GM11168 (cell line): ENCODE measurements at regions not wholly inside any gene's neighbourhood (a gene's known extent, or its start where the extent isn't known, plus 50 kb on each side); places are given as distances from the start of the nearest gene placed in this dataset.

Source experiments
- in situ Hi-C: fragments of 300-500 bp; cut with MboI; formaldehyde crosslinking; loops from one replicate; pipeline ENCODE4 v1.12.0; 2022; ENCODE audit warnings: low sequenced_read_pairs; ENCODE audit not compliant: unreplicated experiment

- in situ Hi-C loops = no loop called here
These were observed 259.5 kb upstream of the E2F7 start for GRCh38 chr12:77324763-77325468.

- in situ Hi-C loops = no loop called here
These were observed 259.0 kb upstream of the E2F7 start for GRCh38 chr12:77324416-77324762.

- in situ Hi-C loops = no loop called here
These were observed 258.5 kb upstream of the E2F7 start for GRCh38 chr12:77323788-77324415.

GRCh38 chr12:77319166-77319565 lies 253.8 kb upstream of the E2F7 start:
- in situ Hi-C loops = no loop called here

GRCh38 chr12:77315407-77315806 lies 250.0 kb upstream of the E2F7 start:
- in situ Hi-C loops = no loop called here

GRCh38 chr12:77314378-77315052 lies 249.1 kb upstream of the E2F7 start:
- in situ Hi-C loops = no loop called here

GRCh38 chr12:77308056-77308455 lies 242.7 kb upstream of the E2F7 start:
- in situ Hi-C loops = no loop called here

GRCh38 chr12:77300811-77301210 lies 235.4 kb upstream of the E2F7 start:
- in situ Hi-C loops = no loop called here

GRCh38 chr12:77299910-77300669 lies 234.7 kb upstream of the E2F7 start:
- in situ Hi-C loops = no loop called here

GRCh38 chr12:77299001-77299400 lies 233.6 kb upstream of the E2F7 start:
- in situ Hi-C loops = no loop called here

GRCh38 chr12:77294016-77294415 lies 228.6 kb upstream of the E2F7 start:
- in situ Hi-C loops = no loop called here

- in situ Hi-C loops = no loop called here
These were observed 209.6 kb upstream of the E2F7 start for GRCh38 chr12:77274926-77275325.

GRCh38 chr12:77273898-77274297 lies 208.5 kb upstream of the E2F7 start:
- in situ Hi-C loops = no loop called here

- in situ Hi-C loops = no loop called here
These were observed 191.6 kb upstream of the E2F7 start for GRCh38 chr12:77256956-77257355.

- in situ Hi-C loops = no loop called here
These were observed 188.0 kb upstream of the E2F7 start for GRCh38 chr12:77253321-77253720.

- in situ Hi-C loops = no loop called here
These were observed 186.4 kb upstream of the E2F7 start for GRCh38 chr12:77251799-77252198.

- in situ Hi-C loops = no loop called here
These were observed 184.5 kb upstream of the E2F7 start for GRCh38 chr12:77249892-77250291.

- in situ Hi-C loops = no loop called here
These were observed 182.7 kb upstream of the E2F7 start for GRCh38 chr12:77248036-77248435.

GRCh38 chr12:77247542-77247941 lies 182.2 kb upstream of the E2F7 start:
- in situ Hi-C loops = no loop called here

GRCh38 chr12:77243345-77243744 lies 178.0 kb upstream of the E2F7 start:
- in situ Hi-C loops = no loop called here

- in situ Hi-C loops = no loop called here
These were observed 174.2 kb upstream of the E2F7 start for GRCh38 chr12:77239617-77240016.
